PC-3 (cell line): ENCODE measurements at regions not wholly inside any gene's neighbourhood (a gene's known extent, or its start where the extent isn't known, plus 50 kb on each side); places are given as distances from the start of the nearest gene placed in this dataset.
A peak's percentile ranks its signal among the peaks of the same experiment; 100 is the strongest.

Experiments used
- ATAC-seq: fragments of 200-7000 bp; cut with Tn5 transposase; 2 replicates; pipeline ENCODE4 v1.9.1; 2020; ENCODE audit warnings: mild to moderate bottlenecking, moderate library complexity
- BruUV-seq: library from RNA; stranded (reverse); fragments of 400-500 nt; replicated peaks from 2 replicates; lab custom pipeline; 2021; lab: Mats Ljungman, UMichigan
- CTCF ChIA-PET: fragments of 300-600 bp; sonication (Branson Sonifier 250); formaldehyde crosslinking; loops from one replicate; lab custom pipeline; 2022; ENCODE audit warnings: antibody characterized with exemption; lab: Charles Lee
- POLR2A ChIA-PET: fragments of 300-600 bp; sonication (Branson Sonifier 250); formaldehyde crosslinking; loops from one replicate; lab custom pipeline; 2022; ENCODE audit warnings: antibody characterized with exemption; ENCODE audit not compliant: unreplicated experiment; lab: Charles Lee
- DNase-seq: peaks from one replicate; pipeline ENCODE4 v3.0.0-alpha.2; 2015
- H2AFZ ChIP-seq: fragments of 300-600 bp; sonication (generic); 2 replicates; pipeline ENCODE4 v1.6.0; 2016; ENCODE audit warnings: antibody characterized with exemption, low read length
- H3F3A ChIP-seq: fragments of 300-600 bp; sonication (generic); one replicate; pipeline ENCODE4 v1.6.0; 2017; ENCODE audit warnings: antibody characterized with exemption, low read length, control low read depth, mild to moderate bottlenecking; ENCODE audit not compliant: unreplicated experiment
- H3K27ac ChIP-seq: fragments of 300-600 bp; sonication (generic); 2 replicates; pipeline ENCODE4 v1.5.1; 2016; ENCODE audit warnings: mild to moderate bottlenecking, low read length
- H3K27me3 ChIP-seq: fragments of 300-600 bp; sonication (generic); 2 replicates; pipeline ENCODE4 v1.6.1; 2016; ENCODE audit warnings: low read length, mixed read lengths
- H3K36me3 ChIP-seq: fragments of 300-600 bp; sonication (generic); 2 replicates; pipeline ENCODE4 v1.6.1; 2016; ENCODE audit warnings: low read depth, mixed run types, low read length, mixed read lengths
- H3K4me1 ChIP-seq: fragments of 300-600 bp; sonication (generic); 2 replicates; pipeline ENCODE4 v1.5.1; 2016; ENCODE audit warnings: low read length; ENCODE audit not compliant: insufficient read depth
- H3K4me2 ChIP-seq: fragments of 300-600 bp; sonication (generic); 2 replicates; pipeline ENCODE4 v1.6.0; 2016; ENCODE audit warnings: low read length
- H3K4me3 ChIP-seq: fragments of 300-600 bp; sonication (generic); 2 replicates; pipeline ENCODE4 v1.5.1; 2016; ENCODE audit warnings: mild to moderate bottlenecking, low read length, mixed read lengths
- H3K79me2 ChIP-seq: fragments of 300-600 bp; sonication (generic); 2 replicates; pipeline ENCODE4 v1.6.1; 2017; ENCODE audit warnings: low read length, mixed read lengths
- H3K9ac ChIP-seq: fragments of 300-600 bp; sonication (generic); 2 replicates; pipeline ENCODE4 v1.6.0; 2016; ENCODE audit warnings: mild to moderate bottlenecking, low read length
- H3K9me2 ChIP-seq: fragments of 300-600 bp; sonication (generic); replicated peaks from 2 replicates; pipeline ENCODE4 v1.6.1; 2016; ENCODE audit warnings: mixed run types, low read length, mixed read lengths
- H3K9me3 ChIP-seq: fragments of 300-600 bp; sonication (generic); 2 replicates; pipeline ENCODE4 v1.6.1; 2016; ENCODE audit warnings: low read length, mixed read lengths
- H4K20me1 ChIP-seq: fragments of 300-600 bp; sonication (generic); 2 replicates; pipeline ENCODE4 v1.6.1; 2016; ENCODE audit warnings: low read length, mixed read lengths
- EZH2 ChIP-seq: fragments of 300-600 bp; sonication (generic); IDR thresholded peaks from one replicate; pipeline ENCODE4 v1.6.1; 2017; ENCODE audit warnings: antibody characterized with exemption, mild to moderate bottlenecking, low read length; ENCODE audit not compliant: unreplicated experiment
- EZH2phosphoT487 ChIP-seq: fragments of 300-600 bp; sonication (generic); IDR thresholded peaks from 2 replicates; pipeline ENCODE4 v1.6.1; 2018; ENCODE audit warnings: mild to moderate bottlenecking, antibody characterized with exemption, low read length, borderline replicate concordance
- intact Hi-C: fragments of 100-400 bp; cut with micrococcal nuclease; formaldehyde crosslinking; loops from 2 replicates; pipeline ENCODE4 v1.9.0; 2023
- TF ChIP-seq, protein P1 (sequence below): fragments of 300-600 bp; sonication (generic); conservative IDR thresholded peaks from 2 replicates; pipeline ENCODE4 v1.5.1; 2017; ENCODE audit warnings: antibody characterized with exemption, low read depth, mild to moderate bottlenecking, low read length

DNA sequence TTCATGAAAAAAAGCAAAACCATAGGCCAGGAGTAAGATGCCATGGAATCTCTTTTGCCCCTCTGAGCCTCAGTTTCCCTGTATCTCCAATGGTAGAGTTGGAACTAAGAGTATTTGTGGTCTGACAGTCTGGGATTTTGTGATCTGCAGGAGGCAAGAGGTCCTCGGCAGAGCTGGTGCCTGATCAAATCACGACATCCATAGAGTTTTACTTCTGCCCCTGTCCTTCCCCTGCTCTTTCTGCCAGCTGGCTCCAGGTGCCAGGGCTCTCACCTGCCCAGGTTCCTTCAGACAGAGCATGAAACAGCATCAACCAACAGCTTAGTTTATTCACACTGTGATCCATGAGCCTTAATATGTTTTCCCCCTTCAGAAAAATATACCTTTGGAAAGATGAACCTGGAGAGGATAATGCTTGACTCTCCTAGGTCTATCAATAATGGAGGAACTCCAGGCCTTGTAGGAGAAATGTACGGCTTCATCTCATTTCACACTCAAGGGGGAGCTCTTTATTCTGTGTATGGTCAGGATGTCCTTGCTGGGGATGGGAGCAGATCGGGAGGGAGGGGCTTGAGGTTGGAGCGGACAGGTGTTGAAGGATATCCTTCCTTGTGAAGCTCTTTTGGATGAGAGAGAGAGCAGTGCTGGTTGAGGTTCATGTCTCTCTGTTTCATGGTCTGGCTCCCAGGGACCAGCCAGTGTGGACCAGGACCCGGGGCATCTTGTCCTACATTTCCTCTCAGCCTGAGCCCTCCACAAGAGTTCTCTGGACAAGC is 309.9 kb downstream of the RPLP1 start:
- Histone ChIP-seq H3K36me3 (no peaks in the 10 kb centered on the region), H3K9ac (no peak overlapping the region), H4K20me1 (no peaks in the 10 kb centered on the region), H3F3A (no peaks in the 10 kb centered on the region), H3K9me3 (no peaks in the 10 kb centered on the region; the same call in 1 of the 2 replicates), H3K4me3 (no peak overlapping the region), H2AFZ (no peak overlapping the region), H3K27ac (no peak overlapping the region), H3K4me2 (no peak overlapping the region), H3K9me2 (no peaks in the 10 kb centered on the region), H3K27me3 (no peaks in the 10 kb centered on the region), H3K79me2 (no peaks in the 10 kb centered on the region), H3K4me1 (peaks cover 24% of the 10 kb centered on the region)
- CTCF ChIA-PET = no interaction called here
- no peak for TF ChIP-seq EZH2
- TF ChIP-seq EZH2phosphoT487 = no peak
- TF ChIP-seq, protein P1, sequence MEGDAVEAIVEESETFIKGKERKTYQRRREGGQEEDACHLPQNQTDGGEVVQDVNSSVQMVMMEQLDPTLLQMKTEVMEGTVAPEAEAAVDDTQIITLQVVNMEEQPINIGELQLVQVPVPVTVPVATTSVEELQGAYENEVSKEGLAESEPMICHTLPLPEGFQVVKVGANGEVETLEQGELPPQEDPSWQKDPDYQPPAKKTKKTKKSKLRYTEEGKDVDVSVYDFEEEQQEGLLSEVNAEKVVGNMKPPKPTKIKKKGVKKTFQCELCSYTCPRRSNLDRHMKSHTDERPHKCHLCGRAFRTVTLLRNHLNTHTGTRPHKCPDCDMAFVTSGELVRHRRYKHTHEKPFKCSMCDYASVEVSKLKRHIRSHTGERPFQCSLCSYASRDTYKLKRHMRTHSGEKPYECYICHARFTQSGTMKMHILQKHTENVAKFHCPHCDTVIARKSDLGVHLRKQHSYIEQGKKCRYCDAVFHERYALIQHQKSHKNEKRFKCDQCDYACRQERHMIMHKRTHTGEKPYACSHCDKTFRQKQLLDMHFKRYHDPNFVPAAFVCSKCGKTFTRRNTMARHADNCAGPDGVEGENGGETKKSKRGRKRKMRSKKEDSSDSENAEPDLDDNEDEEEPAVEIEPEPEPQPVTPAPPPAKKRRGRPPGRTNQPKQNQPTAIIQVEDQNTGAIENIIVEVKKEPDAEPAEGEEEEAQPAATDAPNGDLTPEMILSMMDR = peak; percentile 40; the same call in 1 of the 2 replicates
- no peak for ATAC-seq
- peak; percentile 27 for DNase-seq
- no TSS peak for BruUV-seq
- POLR2A ChIA-PET = no interaction called here
- intact Hi-C loops = no loop called here

- H3F3A ChIP-seq = no peaks in the 10 kb centered on the region
- no peak for DNase-seq
- no peak overlapping the region for H3K4me2 ChIP-seq
- no peak for TF ChIP-seq EZH2phosphoT487
- no peak for TF ChIP-seq EZH2
- TF ChIP-seq, protein P1 = no peak
- no peaks in the 10 kb centered on the region for H3K36me3 ChIP-seq
- no peaks in the 10 kb centered on the region for H3K27me3 ChIP-seq
- ChIA-PET CTCF (no interaction called here), POLR2A (no interaction called here)
- no peak overlapping the region for H3K9ac ChIP-seq
- no peak overlapping the region for H3K27ac ChIP-seq
- H4K20me1 ChIP-seq = no peaks in the 10 kb centered on the region
- intact Hi-C loops = no loop called here
- no peak for ATAC-seq
- H3K4me1 ChIP-seq = peaks cover 20% of the 10 kb centered on the region
- H3K79me2 ChIP-seq = no peaks in the 10 kb centered on the region
- no peak overlapping the region for H2AFZ ChIP-seq
- no peaks in the 10 kb centered on the region; the same call in 1 of the 2 replicates for H3K9me3 ChIP-seq
- no peak overlapping the region for H3K4me3 ChIP-seq
- no TSS peak for BruUV-seq
- H3K9me2 ChIP-seq = no peaks in the 10 kb centered on the region
Observed at GRCh38 chr15:69763831-69764230, 311.2 kb downstream of the RPLP1 start.

DNA sequence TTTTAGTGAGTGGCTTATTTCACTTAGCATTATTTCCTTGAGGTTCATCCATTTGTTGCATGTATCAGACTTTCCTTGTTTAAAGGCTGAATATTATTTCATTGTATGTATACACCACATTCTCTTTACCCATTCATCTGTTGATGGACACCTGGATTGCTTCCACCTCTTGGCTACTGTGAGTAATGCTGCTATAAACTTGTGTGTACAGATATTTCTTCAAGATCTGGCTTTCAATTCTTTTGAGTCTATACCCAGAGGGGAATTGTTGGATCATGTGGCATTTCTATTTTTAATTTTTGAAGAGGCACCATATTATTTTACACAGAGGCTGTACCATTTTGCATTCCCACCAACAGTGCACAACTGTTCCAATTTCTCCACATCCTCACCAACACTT is 313.5 kb downstream of the RPLP1 start:
- ATAC-seq = peak; percentile 27; the same call in 1 of the 2 replicates
- intact Hi-C loops = no loop called here
- DNase-seq = peak; percentile 77
- Histone ChIP-seq H3K4me3 (no peak overlapping the region), H3K79me2 (no peaks in the 10 kb centered on the region), H3K9me3 (no peaks in the 10 kb centered on the region; the same call in 1 of the 2 replicates), H3K27me3 (no peaks in the 10 kb centered on the region), H3K4me2 (no peak overlapping the region), H3K27ac (no peak overlapping the region), H3K4me1 (peaks cover 9% of the 10 kb centered on the region), H3F3A (no peaks in the 10 kb centered on the region), H4K20me1 (no peaks in the 10 kb centered on the region), H3K9ac (no peak overlapping the region), H3K36me3 (no peaks in the 10 kb centered on the region), H2AFZ (no peak overlapping the region), H3K9me2 (no peaks in the 10 kb centered on the region)
- TF ChIP-seq, protein P1 = no peak
- TF ChIP-seq EZH2phosphoT487 (no peak), EZH2 (no peak)
- ChIA-PET CTCF (no interaction called here), POLR2A (no interaction called here)
- BruUV-seq = no TSS peak
